ENCODE measurements at regions not wholly inside any gene's neighbourhood (a gene's known extent, or its start where the extent isn't known, plus 50 kb on each side); places are given as distances from the start of the nearest gene placed in this dataset.

- H3K4me3 ChIP-seq (ENCODE audit: low read depth, low read length): no peak overlapping the region
- DNase-seq (ENCODE audit: low read depth): no peak
- TF ChIP-seq MYC (IDR thresholded peaks at IDR 0.05; ENCODE audit: low read depth, low read length) (no peak), POLR2A (IDR thresholded peaks at IDR 0.05; ENCODE audit: extremely low read depth, insufficient read length) (no peak), CTCF (IDR thresholded peaks at IDR 0.05; ENCODE audit: low read depth, low read length) (no peak)
- TF ChIP-seq, protein P1, sequence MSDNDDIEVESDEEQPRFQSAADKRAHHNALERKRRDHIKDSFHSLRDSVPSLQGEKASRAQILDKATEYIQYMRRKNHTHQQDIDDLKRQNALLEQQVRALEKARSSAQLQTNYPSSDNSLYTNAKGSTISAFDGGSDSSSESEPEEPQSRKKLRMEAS (IDR thresholded peaks at IDR 0.05; ENCODE audit: low read depth, low read length): no peak
Observed at GRCh38 chr2:105574796-105575344, 169.8 kb upstream of the NCK2 start.

- no peak for DNase-seq (ENCODE audit: low read depth)
- TF ChIP-seq POLR2A (IDR thresholded peaks at IDR 0.05; ENCODE audit: extremely low read depth, insufficient read length) (no peak), MYC (IDR thresholded peaks at IDR 0.05; ENCODE audit: low read depth, low read length) (no peak), CTCF (IDR thresholded peaks at IDR 0.05; ENCODE audit: low read depth, low read length) (no peak)
- TF ChIP-seq, protein P1 (IDR thresholded peaks at IDR 0.05; ENCODE audit: low read depth, low read length): no peak
- H3K4me3 ChIP-seq (ENCODE audit: low read depth, low read length): no peak overlapping the region
Observed at GRCh38 chr2:105573910-105574655, 170.6 kb upstream of the NCK2 start.

DNA sequence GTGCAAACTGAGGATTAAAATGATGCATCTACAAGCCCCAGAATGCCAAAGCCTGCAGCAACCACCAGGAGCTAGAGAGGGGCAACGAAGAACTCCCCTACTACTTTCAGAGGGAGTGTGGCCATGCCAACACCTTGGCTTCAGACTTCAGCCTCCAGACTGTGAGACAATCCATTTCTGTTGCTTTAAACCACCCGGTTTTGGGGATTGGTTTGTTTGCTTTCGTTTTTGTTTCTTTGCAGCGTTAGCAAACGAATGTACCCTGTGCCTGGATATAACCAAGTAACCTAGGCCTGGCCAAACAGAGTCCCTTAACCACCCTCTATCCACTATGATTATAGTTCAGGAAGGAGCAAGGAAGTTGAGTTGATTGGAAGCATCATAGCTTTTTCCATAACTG, 171.2 kb upstream of the NCK2 start:
- no peak for TF ChIP-seq MYC (IDR thresholded peaks at IDR 0.05; ENCODE audit: low read depth, low read length)
- no peak overlapping the region for H3K4me3 ChIP-seq (ENCODE audit: low read depth, low read length)
- DNase-seq (ENCODE audit: low read depth): no peak

- TF ChIP-seq, protein P1 (IDR thresholded peaks at IDR 0.05; ENCODE audit: low read depth, low read length): 0 out of 2 replicates have a peak, but pooled peaks have one; percentile 14
- no peak for TF ChIP-seq MYC (IDR thresholded peaks at IDR 0.05; ENCODE audit: low read depth, low read length)
- DNase-seq (ENCODE audit: low read depth): peak; percentile 65
Observed at GRCh38 chr2:105571445-105571987, 172.7 kb upstream of the FHL2 start.

GRCh38 chr2:105570757-105571156, 171.9 kb upstream of the FHL2 start:
- TF ChIP-seq POLR2A (IDR thresholded peaks at IDR 0.05; ENCODE audit: extremely low read depth, insufficient read length) (no peak), CTCF (IDR thresholded peaks at IDR 0.05; ENCODE audit: low read depth, low read length) (no peak), MYC (IDR thresholded peaks at IDR 0.05; ENCODE audit: low read depth, low read length) (no peak)
- TF ChIP-seq, protein P1 (IDR thresholded peaks at IDR 0.05; ENCODE audit: low read depth, low read length): no peak
- DNase-seq (ENCODE audit: low read depth): no peak
- H3K4me3 ChIP-seq (ENCODE audit: low read depth, low read length): no peak overlapping the region

More at GRCh38 chr2:105571445-105571987, 172.7 kb upstream of the FHL2 start:
- no peak overlapping the region for H3K4me3 ChIP-seq (ENCODE audit: low read depth, low read length)

DNA sequence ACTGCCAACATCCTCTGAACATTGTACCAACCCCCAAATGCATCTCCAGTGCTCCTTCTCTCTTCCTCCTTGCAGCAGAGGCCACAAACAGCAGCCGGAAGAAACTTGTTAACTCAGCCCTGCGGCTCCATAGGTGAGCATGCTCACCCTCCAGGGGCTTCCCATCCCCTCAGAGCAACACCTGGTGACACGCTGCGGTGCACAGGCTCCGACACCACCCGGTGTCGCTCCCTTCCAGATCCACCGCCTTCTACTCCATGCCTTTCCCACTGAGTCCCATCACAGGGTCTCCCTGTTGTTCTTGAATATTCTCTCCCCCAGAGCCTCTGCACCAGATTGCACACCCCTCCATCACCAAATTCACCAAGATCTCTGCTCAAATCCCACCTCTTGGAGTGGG, 171.5 kb upstream of the FHL2 start:
- no peak for DNase-seq (ENCODE audit: low read depth)
- TF ChIP-seq CTCF (IDR thresholded peaks at IDR 0.05; ENCODE audit: low read depth, low read length) (no peak), MYC (IDR thresholded peaks at IDR 0.05; ENCODE audit: low read depth, low read length) (no peak), POLR2A (IDR thresholded peaks at IDR 0.05; ENCODE audit: extremely low read depth, insufficient read length) (no peak)
- TF ChIP-seq, protein P1 (IDR thresholded peaks at IDR 0.05; ENCODE audit: low read depth, low read length): no peak
- H3K4me3 ChIP-seq (ENCODE audit: low read depth, low read length): no peak overlapping the region

All from NB4 (cell line).